Fibroblast of lung (primary cell): ENCODE measurements at regions not wholly inside any gene's neighbourhood (a gene's known extent, or its start where the extent isn't known, plus 50 kb on each side); places are given as distances from the start of the nearest gene placed in this dataset.

Experiments
- EZH2 ChIP-seq: IDR thresholded peaks from 2 replicates; pipeline ENCODE4 v1.5.1; 2012; ENCODE audit warnings: low read length, control low read depth, mild to moderate bottlenecking; ENCODE audit errors: missing control alignments
- TF ChIP-seq, protein P1 (sequence below), 2 donors: IDR thresholded peaks in 1 of 2; conservative IDR thresholded peaks in 1 of 2; 1 replicate in 1 of 2; 2 replicates in 1 of 2; pipeline ENCODE4 v1.5.1; 2011 to 2012; ENCODE audit warnings: low read length in 2 of 2, control low read depth in 1 of 2, inconsistent platforms in 1 of 2, low read depth in 1 of 2, mild to moderate bottlenecking in 1 of 2

DNA sequence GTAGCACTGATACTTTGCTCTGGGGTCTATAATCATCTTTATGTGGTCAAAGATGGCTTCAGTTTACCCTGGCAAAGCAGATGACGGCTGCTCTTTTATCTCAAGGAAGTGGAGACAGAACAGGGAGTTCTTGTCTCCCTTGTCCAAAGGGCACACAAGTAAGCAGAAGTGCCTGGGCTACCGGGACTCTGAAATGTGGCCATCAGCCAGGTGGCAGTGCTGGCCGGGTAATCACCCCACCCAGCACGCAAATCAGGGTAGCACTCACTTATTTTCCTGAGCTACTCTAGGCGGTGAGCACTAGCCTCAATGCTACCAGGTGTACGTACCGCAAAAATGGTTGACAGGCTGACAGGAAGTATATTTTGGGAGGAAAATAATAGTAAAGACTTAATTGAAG, 119.7 kb upstream of the ETAA1 start:
- TF ChIP-seq, protein P1, sequence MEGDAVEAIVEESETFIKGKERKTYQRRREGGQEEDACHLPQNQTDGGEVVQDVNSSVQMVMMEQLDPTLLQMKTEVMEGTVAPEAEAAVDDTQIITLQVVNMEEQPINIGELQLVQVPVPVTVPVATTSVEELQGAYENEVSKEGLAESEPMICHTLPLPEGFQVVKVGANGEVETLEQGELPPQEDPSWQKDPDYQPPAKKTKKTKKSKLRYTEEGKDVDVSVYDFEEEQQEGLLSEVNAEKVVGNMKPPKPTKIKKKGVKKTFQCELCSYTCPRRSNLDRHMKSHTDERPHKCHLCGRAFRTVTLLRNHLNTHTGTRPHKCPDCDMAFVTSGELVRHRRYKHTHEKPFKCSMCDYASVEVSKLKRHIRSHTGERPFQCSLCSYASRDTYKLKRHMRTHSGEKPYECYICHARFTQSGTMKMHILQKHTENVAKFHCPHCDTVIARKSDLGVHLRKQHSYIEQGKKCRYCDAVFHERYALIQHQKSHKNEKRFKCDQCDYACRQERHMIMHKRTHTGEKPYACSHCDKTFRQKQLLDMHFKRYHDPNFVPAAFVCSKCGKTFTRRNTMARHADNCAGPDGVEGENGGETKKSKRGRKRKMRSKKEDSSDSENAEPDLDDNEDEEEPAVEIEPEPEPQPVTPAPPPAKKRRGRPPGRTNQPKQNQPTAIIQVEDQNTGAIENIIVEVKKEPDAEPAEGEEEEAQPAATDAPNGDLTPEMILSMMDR (conservative IDR thresholded peaks at IDR 0.05 in 1 of 2, IDR thresholded peaks at IDR 0.05 in 1 of 2; ENCODE audit: low read depth in 1 of 2, low read length in 2 of 2): no peak
- TF ChIP-seq EZH2: no peak
